ENCODE measurements at regions not wholly inside any gene's neighbourhood (a gene's known extent, or its start where the extent isn't known, plus 50 kb on each side); places are given as distances from the start of the nearest gene placed in this dataset.

DNA sequence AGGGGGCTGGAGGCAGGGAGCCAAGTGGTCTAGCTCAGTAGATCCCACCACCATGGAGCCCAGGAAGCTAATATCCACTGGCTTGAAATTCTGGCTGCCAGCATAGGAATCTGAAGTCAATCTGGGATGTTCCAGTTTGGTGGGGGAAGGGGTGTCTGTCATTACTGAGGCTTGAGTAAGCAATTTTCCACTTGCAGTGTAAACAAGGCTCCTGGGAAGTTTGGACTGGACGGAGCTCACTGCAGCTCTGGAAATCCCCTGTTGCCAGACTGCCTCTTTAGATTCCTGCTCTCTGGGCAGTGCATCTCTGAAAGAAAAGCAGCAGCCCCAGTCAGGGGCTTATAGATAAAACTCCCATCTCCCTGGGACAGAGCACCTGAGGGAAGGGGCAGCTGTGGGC lies 349.2 kb upstream of the KLHL1 start:
- TF ChIP-seq, protein P1, sequence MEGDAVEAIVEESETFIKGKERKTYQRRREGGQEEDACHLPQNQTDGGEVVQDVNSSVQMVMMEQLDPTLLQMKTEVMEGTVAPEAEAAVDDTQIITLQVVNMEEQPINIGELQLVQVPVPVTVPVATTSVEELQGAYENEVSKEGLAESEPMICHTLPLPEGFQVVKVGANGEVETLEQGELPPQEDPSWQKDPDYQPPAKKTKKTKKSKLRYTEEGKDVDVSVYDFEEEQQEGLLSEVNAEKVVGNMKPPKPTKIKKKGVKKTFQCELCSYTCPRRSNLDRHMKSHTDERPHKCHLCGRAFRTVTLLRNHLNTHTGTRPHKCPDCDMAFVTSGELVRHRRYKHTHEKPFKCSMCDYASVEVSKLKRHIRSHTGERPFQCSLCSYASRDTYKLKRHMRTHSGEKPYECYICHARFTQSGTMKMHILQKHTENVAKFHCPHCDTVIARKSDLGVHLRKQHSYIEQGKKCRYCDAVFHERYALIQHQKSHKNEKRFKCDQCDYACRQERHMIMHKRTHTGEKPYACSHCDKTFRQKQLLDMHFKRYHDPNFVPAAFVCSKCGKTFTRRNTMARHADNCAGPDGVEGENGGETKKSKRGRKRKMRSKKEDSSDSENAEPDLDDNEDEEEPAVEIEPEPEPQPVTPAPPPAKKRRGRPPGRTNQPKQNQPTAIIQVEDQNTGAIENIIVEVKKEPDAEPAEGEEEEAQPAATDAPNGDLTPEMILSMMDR (IDR thresholded peaks at IDR 0.05; ENCODE audit: insufficient read depth, low read depth, low read length), result no peak
- no peak for TF ChIP-seq EZH2 (IDR thresholded peaks at IDR 0.05; ENCODE audit: insufficient read depth, low read length)

Measured in astrocyte (in vitro differentiated cells and primary cell).